Activated naive CD4-positive, alpha-beta T cell treated with anti-CD3 and anti-CD28 coated beads, Interleukin-2, amount 50 U/mL, for 24 hours (primary cell): ENCODE measurements at regions not wholly inside any gene's neighbourhood (a gene's known extent, or its start where the extent isn't known, plus 50 kb on each side); places are given as distances from the start of the nearest gene placed in this dataset.

Experiments
- H3K27ac Mint-ChIP-seq: one replicate; pipeline ENCODE4 v1.8.0; 2021; ENCODE audit warnings: mild to moderate bottlenecking, mixed read lengths
- H3K27me3 Mint-ChIP-seq: one replicate; pipeline ENCODE4 v1.8.0; 2021; ENCODE audit warnings: mixed read lengths
- H3K36me3 Mint-ChIP-seq: one replicate; pipeline ENCODE4 v1.8.0; 2021; ENCODE audit warnings: mixed read lengths
- H3K4me1 Mint-ChIP-seq: one replicate; pipeline ENCODE4 v1.8.0; 2021; ENCODE audit warnings: mixed read lengths
- H3K4me3 Mint-ChIP-seq: one replicate; pipeline ENCODE4 v1.8.0; 2021; ENCODE audit warnings: mild to moderate bottlenecking, mixed read lengths
- H3K9me3 Mint-ChIP-seq: one replicate; pipeline ENCODE4 v1.8.0; 2021; ENCODE audit warnings: mixed read lengths

- Mint-ChIP-seq H3K4me3 (no peak overlapping the region), H3K4me1 (peaks cover 10% of the 10 kb centered on the region), H3K27me3 (peaks cover 50% of the 10 kb centered on the region), H3K9me3 (no peaks in the 10 kb centered on the region), H3K27ac (no peak overlapping the region), H3K36me3 (peaks cover 2% of the 10 kb centered on the region)
Measured at GRCh38 chr20:51221103-51221502, 198.2 kb upstream of the KCNG1 start.

GRCh38 chr20:51220293-51220706 lies 197.4 kb upstream of the KCNG1 start:
- H3K4me3 Mint-ChIP-seq: no peak overlapping the region

GRCh38 chr20:51219544-51219943 lies 196.6 kb upstream of the KCNG1 start:
- H3K4me3 Mint-ChIP-seq: no peak overlapping the region
- no peak overlapping the region for H3K27ac Mint-ChIP-seq
- H3K4me1 Mint-ChIP-seq: peaks cover 10% of the 10 kb centered on the region
- peaks cover 2% of the 10 kb centered on the region for H3K36me3 Mint-ChIP-seq
- no peaks in the 10 kb centered on the region for H3K9me3 Mint-ChIP-seq
- H3K27me3 Mint-ChIP-seq: peaks cover 55% of the 10 kb centered on the region

More at GRCh38 chr20:51220293-51220706, 197.4 kb upstream of the KCNG1 start:
- Mint-ChIP-seq H3K27ac (no peak overlapping the region), H3K36me3 (peaks cover 2% of the 10 kb centered on the region), H3K27me3 (peaks cover 51% of the 10 kb centered on the region), H3K4me1 (peaks cover 10% of the 10 kb centered on the region), H3K9me3 (no peaks in the 10 kb centered on the region)

GRCh38 chr20:51218603-51219002 lies 195.7 kb upstream of the KCNG1 start:
- H3K36me3 Mint-ChIP-seq: peaks cover 2% of the 10 kb centered on the region
- no peak overlapping the region for H3K27ac Mint-ChIP-seq
- H3K4me1 Mint-ChIP-seq: peaks cover 10% of the 10 kb centered on the region
- H3K4me3 Mint-ChIP-seq: no peak overlapping the region
- H3K9me3 Mint-ChIP-seq: no peaks in the 10 kb centered on the region
- peaks cover 59% of the 10 kb centered on the region for H3K27me3 Mint-ChIP-seq

GRCh38 chr20:51217347-51218045 lies 194.6 kb upstream of the KCNG1 start:
- Mint-ChIP-seq H3K36me3 (peaks cover 2% of the 10 kb centered on the region), H3K27ac (no peak overlapping the region), H3K9me3 (no peaks in the 10 kb centered on the region), H3K4me1 (peaks cover 10% of the 10 kb centered on the region), H3K27me3 (peaks cover 54% of the 10 kb centered on the region), H3K4me3 (no peak overlapping the region)

GRCh38 chr20:51216850-51217249 lies 193.9 kb upstream of the KCNG1 start:
- Mint-ChIP-seq H3K27me3 (peaks cover 53% of the 10 kb centered on the region), H3K27ac (no peak overlapping the region), H3K4me1 (peaks cover 10% of the 10 kb centered on the region)

GRCh38 chr20:51212816-51213215 lies 189.9 kb upstream of the KCNG1 start:
- peaks cover 40% of the 10 kb centered on the region for H3K27me3 Mint-ChIP-seq
- H3K27ac Mint-ChIP-seq: no peak overlapping the region
- no peaks in the 10 kb centered on the region for H3K4me1 Mint-ChIP-seq
- peaks cover 2% of the 10 kb centered on the region for H3K36me3 Mint-ChIP-seq
- no peaks in the 10 kb centered on the region for H3K9me3 Mint-ChIP-seq
- H3K4me3 Mint-ChIP-seq: no peak overlapping the region

More at GRCh38 chr20:51216850-51217249, 193.9 kb upstream of the KCNG1 start:
- Mint-ChIP-seq H3K36me3 (peaks cover 2% of the 10 kb centered on the region), H3K9me3 (no peaks in the 10 kb centered on the region), H3K4me3 (no peak overlapping the region)

- Mint-ChIP-seq H3K9me3 (no peaks in the 10 kb centered on the region), H3K4me3 (no peak overlapping the region), H3K4me1 (no peaks in the 10 kb centered on the region), H3K36me3 (no peaks in the 10 kb centered on the region), H3K27ac (no peak overlapping the region), H3K27me3 (peaks cover 30% of the 10 kb centered on the region)
Measured at GRCh38 chr20:51211191-51211590, 188.3 kb upstream of the KCNG1 start.

- Mint-ChIP-seq H3K9me3 (no peaks in the 10 kb centered on the region), H3K4me3 (no peak overlapping the region), H3K27me3 (peaks cover 28% of the 10 kb centered on the region), H3K27ac (no peak overlapping the region), H3K4me1 (no peaks in the 10 kb centered on the region), H3K36me3 (no peaks in the 10 kb centered on the region)
Measured at GRCh38 chr20:51210084-51210483, 187.2 kb upstream of the KCNG1 start.

- Mint-ChIP-seq H3K27ac (no peak overlapping the region), H3K9me3 (no peaks in the 10 kb centered on the region), H3K27me3 (peaks cover 22% of the 10 kb centered on the region), H3K4me1 (no peaks in the 10 kb centered on the region), H3K36me3 (no peaks in the 10 kb centered on the region), H3K4me3 (no peak overlapping the region)
Measured at GRCh38 chr20:51208162-51208561, 185.3 kb upstream of the KCNG1 start.

GRCh38 chr20:51206032-51206662 lies 183.2 kb upstream of the KCNG1 start:
- H3K27ac Mint-ChIP-seq: no peak overlapping the region
- no peaks in the 10 kb centered on the region for H3K4me1 Mint-ChIP-seq
- H3K4me3 Mint-ChIP-seq: no peak overlapping the region

GRCh38 chr20:51204794-51205193 lies 181.9 kb upstream of the KCNG1 start:
- peaks cover 15% of the 10 kb centered on the region for H3K27me3 Mint-ChIP-seq

More at GRCh38 chr20:51206032-51206662, 183.2 kb upstream of the KCNG1 start:
- no peaks in the 10 kb centered on the region for H3K9me3 Mint-ChIP-seq
- H3K27me3 Mint-ChIP-seq: peaks cover 16% of the 10 kb centered on the region
- H3K36me3 Mint-ChIP-seq: no peaks in the 10 kb centered on the region

GRCh38 chr20:51204051-51204715 lies 181.3 kb upstream of the KCNG1 start:
- Mint-ChIP-seq H3K4me1 (no peaks in the 10 kb centered on the region), H3K27me3 (peaks cover 17% of the 10 kb centered on the region), H3K4me3 (no peak overlapping the region), H3K36me3 (no peaks in the 10 kb centered on the region), H3K27ac (no peak overlapping the region), H3K9me3 (no peaks in the 10 kb centered on the region)

More at GRCh38 chr20:51204794-51205193, 181.9 kb upstream of the KCNG1 start:
- H3K27ac Mint-ChIP-seq: no peak overlapping the region
- no peaks in the 10 kb centered on the region for H3K4me1 Mint-ChIP-seq
- no peak overlapping the region for H3K4me3 Mint-ChIP-seq
- H3K36me3 Mint-ChIP-seq: no peaks in the 10 kb centered on the region
- H3K9me3 Mint-ChIP-seq: no peaks in the 10 kb centered on the region

- H3K4me3 Mint-ChIP-seq: no peak overlapping the region
- no peak overlapping the region for H3K27ac Mint-ChIP-seq
- H3K27me3 Mint-ChIP-seq: peaks cover 15% of the 10 kb centered on the region
- no peaks in the 10 kb centered on the region for H3K9me3 Mint-ChIP-seq
- H3K36me3 Mint-ChIP-seq: no peaks in the 10 kb centered on the region
- H3K4me1 Mint-ChIP-seq: no peaks in the 10 kb centered on the region
Measured at GRCh38 chr20:51202304-51202703, 179.4 kb upstream of the KCNG1 start.

GRCh38 chr20:51199920-51200319 lies 177.0 kb upstream of the KCNG1 start:
- Mint-ChIP-seq H3K27ac (no peak overlapping the region), H3K36me3 (no peaks in the 10 kb centered on the region), H3K4me3 (no peak overlapping the region), H3K4me1 (no peaks in the 10 kb centered on the region), H3K9me3 (no peaks in the 10 kb centered on the region), H3K27me3 (peaks cover 11% of the 10 kb centered on the region)
